ENCODE measurements at regions not wholly inside any gene's neighbourhood (a gene's known extent, or its start where the extent isn't known, plus 50 kb on each side); places are given as distances from the start of the nearest gene placed in this dataset.

DNA sequence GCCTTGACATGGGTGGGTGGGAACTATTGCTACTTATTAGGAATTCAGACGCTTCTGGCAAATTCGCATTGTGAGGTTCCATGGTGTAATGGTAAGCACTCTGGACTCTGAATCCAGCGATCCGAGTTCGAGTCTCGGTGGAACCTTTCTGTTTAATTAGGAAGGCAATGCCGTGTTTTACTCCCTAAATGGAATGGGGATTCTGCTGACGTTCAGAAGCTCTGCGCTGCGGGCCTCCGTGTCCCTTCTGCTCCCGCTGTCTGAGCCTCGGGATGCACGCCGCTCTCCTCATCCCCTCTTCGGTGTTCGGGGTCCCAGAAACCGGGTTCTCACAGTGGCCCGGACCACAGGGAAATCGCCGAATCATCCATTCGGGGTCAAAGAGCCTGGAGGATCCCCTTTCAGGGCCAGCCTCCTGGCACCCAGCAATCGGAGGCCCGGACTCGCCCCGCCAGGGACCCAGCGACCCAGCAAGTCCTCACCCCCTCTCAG is 280.3 kb downstream of the FAM72C start:
- TF ChIP-seq, protein P1, sequence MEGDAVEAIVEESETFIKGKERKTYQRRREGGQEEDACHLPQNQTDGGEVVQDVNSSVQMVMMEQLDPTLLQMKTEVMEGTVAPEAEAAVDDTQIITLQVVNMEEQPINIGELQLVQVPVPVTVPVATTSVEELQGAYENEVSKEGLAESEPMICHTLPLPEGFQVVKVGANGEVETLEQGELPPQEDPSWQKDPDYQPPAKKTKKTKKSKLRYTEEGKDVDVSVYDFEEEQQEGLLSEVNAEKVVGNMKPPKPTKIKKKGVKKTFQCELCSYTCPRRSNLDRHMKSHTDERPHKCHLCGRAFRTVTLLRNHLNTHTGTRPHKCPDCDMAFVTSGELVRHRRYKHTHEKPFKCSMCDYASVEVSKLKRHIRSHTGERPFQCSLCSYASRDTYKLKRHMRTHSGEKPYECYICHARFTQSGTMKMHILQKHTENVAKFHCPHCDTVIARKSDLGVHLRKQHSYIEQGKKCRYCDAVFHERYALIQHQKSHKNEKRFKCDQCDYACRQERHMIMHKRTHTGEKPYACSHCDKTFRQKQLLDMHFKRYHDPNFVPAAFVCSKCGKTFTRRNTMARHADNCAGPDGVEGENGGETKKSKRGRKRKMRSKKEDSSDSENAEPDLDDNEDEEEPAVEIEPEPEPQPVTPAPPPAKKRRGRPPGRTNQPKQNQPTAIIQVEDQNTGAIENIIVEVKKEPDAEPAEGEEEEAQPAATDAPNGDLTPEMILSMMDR (IDR thresholded peaks at IDR 0.05): no peak
- no peak for TF ChIP-seq POLR2A (IDR thresholded peaks at IDR 0.05)

Measured in Peyer's patch (tissue), 4 donors.